GM18519 (cell line): ENCODE measurements at regions not wholly inside any gene's neighbourhood (a gene's known extent, or its start where the extent isn't known, plus 50 kb on each side); places are given as distances from the start of the nearest gene placed in this dataset.

Source experiments
- ATAC-seq: cut with Tn5 transposase; IDR thresholded peaks from one replicate; pipeline ENCODE4 v1.9.1; 2021; ENCODE audit warnings: mild to moderate bottlenecking, moderate library complexity; ENCODE audit not compliant: unreplicated experiment, low FRiP score

GRCh38 chr13:111472559-111473460, 152.4 kb downstream of the TEX29 start:
- ATAC-seq = no peak

- no peak for ATAC-seq
Measured at GRCh38 chr13:111474136-111475002, 153.9 kb downstream of the TEX29 start.

- no peak for ATAC-seq
Measured at GRCh38 chr13:111475488-111475887, 155.0 kb downstream of the TEX29 start.

GRCh38 chr13:111476197-111476596, 155.8 kb downstream of the TEX29 start:
- no peak for ATAC-seq

GRCh38 chr13:111479412-111479811, 159.0 kb downstream of the TEX29 start:
- ATAC-seq = no peak

GRCh38 chr13:111480503-111480902, 160.1 kb downstream of the TEX29 start:
- no peak for ATAC-seq

- ATAC-seq = no peak
Measured at GRCh38 chr13:111480976-111481375, 160.5 kb downstream of the TEX29 start.

- no peak for ATAC-seq
Measured at GRCh38 chr13:111482126-111482525, 161.7 kb downstream of the TEX29 start.

- no peak for ATAC-seq
Measured at GRCh38 chr13:111482806-111483620, 162.6 kb downstream of the TEX29 start.

- no peak for ATAC-seq
Measured at GRCh38 chr13:111483621-111483987, 163.2 kb downstream of the TEX29 start.

- ATAC-seq = no peak
Measured at GRCh38 chr13:111484141-111484925, 163.9 kb downstream of the TEX29 start.

GRCh38 chr13:111484959-111485358, 164.5 kb downstream of the TEX29 start:
- no peak for ATAC-seq

GRCh38 chr13:111485491-111486250, 165.2 kb downstream of the TEX29 start:
- ATAC-seq = no peak

GRCh38 chr13:111486331-111486730, 165.9 kb downstream of the TEX29 start:
- no peak for ATAC-seq

GRCh38 chr13:111486801-111487200, 166.4 kb downstream of the TEX29 start:
- ATAC-seq = no peak

GRCh38 chr13:111488486-111489132, 168.2 kb downstream of the TEX29 start:
- ATAC-seq = no peak

GRCh38 chr13:111489301-111489700, 168.9 kb downstream of the TEX29 start:
- no peak for ATAC-seq

- ATAC-seq = no peak
Measured at GRCh38 chr13:111490611-111491010, 170.2 kb downstream of the TEX29 start.

GRCh38 chr13:111491021-111491420, 170.6 kb downstream of the TEX29 start:
- no peak for ATAC-seq
